H9 (cell line): ENCODE measurements at regions not wholly inside any gene's neighbourhood (a gene's known extent, or its start where the extent isn't known, plus 50 kb on each side); places are given as distances from the start of the nearest gene placed in this dataset.

Experiments
- DNase-seq: peaks from one replicate; pipeline ENCODE4 v3.0.0-alpha.2; 2017
- H2AFZ ChIP-seq: one replicate; pipeline ENCODE4 v1.6.1; 2013; ENCODE audit warnings: mild to moderate bottlenecking, low read length, control low read depth, moderate library complexity
- H2AK5ac ChIP-seq: 2 replicates; pipeline ENCODE4 v1.6.1; 2013; ENCODE audit warnings: low read length, control low read depth, mixed read lengths; ENCODE audit not compliant: insufficient read length
- H2BK120ac ChIP-seq: one replicate; pipeline ENCODE4 v1.6.1; 2013; ENCODE audit warnings: low read depth, mild to moderate bottlenecking, low read length, control low read depth, inconsistent platforms; ENCODE audit not compliant: poor library complexity, severe bottlenecking
- H2BK12ac ChIP-seq: 2 replicates; pipeline ENCODE4 v1.6.1; 2013; ENCODE audit warnings: low read length, control low read depth, mixed read lengths, low read depth; ENCODE audit not compliant: insufficient read length
- H2BK15ac ChIP-seq: 2 replicates; pipeline ENCODE4 v1.6.1; 2013; ENCODE audit warnings: low read depth, low read length, control low read depth
- H2BK20ac ChIP-seq: one replicate; pipeline ENCODE4 v1.6.1; 2013; ENCODE audit warnings: low read depth, mild to moderate bottlenecking, low read length, control low read depth, inconsistent platforms; ENCODE audit not compliant: poor library complexity, severe bottlenecking
- H2BK5ac ChIP-seq: 2 replicates; pipeline ENCODE4 v1.6.1; 2013; ENCODE audit warnings: low read length, control low read depth, mixed read lengths; ENCODE audit not compliant: insufficient read length
- H3K14ac ChIP-seq: 2 replicates; pipeline ENCODE4 v1.6.1; 2013; ENCODE audit warnings: low read length, control low read depth; ENCODE audit not compliant: insufficient read depth
- H3K18ac ChIP-seq: 2 replicates; pipeline ENCODE4 v1.6.1; 2013; ENCODE audit warnings: low read depth, mild to moderate bottlenecking, mixed read lengths, low read length, control low read depth; ENCODE audit not compliant: insufficient read length
- H3K23ac ChIP-seq: 2 replicates; pipeline ENCODE4 v1.6.1; 2013; ENCODE audit warnings: low read length, control low read depth, mixed read lengths, low read depth; ENCODE audit not compliant: insufficient read length
- H3K23me2 ChIP-seq: 2 replicates; pipeline ENCODE4 v1.6.1; 2013; ENCODE audit warnings: low read depth, mild to moderate bottlenecking, mixed read lengths, low read length, control low read depth; ENCODE audit not compliant: insufficient read length, poor library complexity, severe bottlenecking
- H3K27ac ChIP-seq: 2 replicates; pipeline ENCODE4 v1.5.1; 2013; ENCODE audit warnings: low read length, control low read depth, mixed read lengths, low read depth; ENCODE audit not compliant: insufficient read length
- H3K27me3 ChIP-seq: 2 replicates; pipeline ENCODE4 v1.6.1; 2013; ENCODE audit warnings: low read length, control low read depth, inconsistent platforms; ENCODE audit not compliant: insufficient read depth
- H3K4ac ChIP-seq: 2 replicates; pipeline ENCODE4 v1.6.1; 2013; ENCODE audit warnings: low read depth, mild to moderate bottlenecking, control low read depth, inconsistent platforms, low read length, moderate library complexity
- H3K4me1 ChIP-seq: 2 replicates; pipeline ENCODE4 v1.6.1; 2013; ENCODE audit warnings: low read length, control low read depth, inconsistent platforms; ENCODE audit not compliant: insufficient read depth
- H3K4me2 ChIP-seq: 2 replicates; pipeline ENCODE4 v1.6.1; 2013; ENCODE audit warnings: low read length, control low read depth, mixed read lengths; ENCODE audit not compliant: insufficient read length, insufficient read depth
- H3K56ac ChIP-seq: 2 replicates; pipeline ENCODE4 v1.6.1; 2013; ENCODE audit warnings: low read depth, mild to moderate bottlenecking, mixed read lengths, low read length, control low read depth; ENCODE audit not compliant: insufficient read length
- H3K79me1 ChIP-seq: 2 replicates; pipeline ENCODE4 v1.6.1; 2013; ENCODE audit warnings: low read depth, mild to moderate bottlenecking, moderate library complexity, low read length, control low read depth, inconsistent platforms; ENCODE audit not compliant: insufficient read depth, poor library complexity, severe bottlenecking
- H3K79me2 ChIP-seq: 2 replicates; pipeline ENCODE4 v1.6.1; 2013; ENCODE audit warnings: low read length, control low read depth, inconsistent platforms; ENCODE audit not compliant: insufficient read depth
- H3K9ac ChIP-seq: 2 replicates; pipeline ENCODE4 v1.6.1; 2013; ENCODE audit warnings: low read length, control low read depth, mixed read lengths; ENCODE audit not compliant: insufficient read length; ENCODE audit errors: extremely low read depth
- H3K9me3 ChIP-seq: one replicate; pipeline ENCODE4 v1.6.1; 2013; ENCODE audit warnings: low read depth, low read length, inconsistent platforms; ENCODE audit not compliant: control insufficient read depth
- H3T11ph ChIP-seq: one replicate; pipeline ENCODE4 v1.6.1; 2013; ENCODE audit warnings: mild to moderate bottlenecking, low read length, control low read depth, inconsistent platforms
- H4K20me1 ChIP-seq: one replicate; pipeline ENCODE4 v1.6.1; 2013; ENCODE audit not compliant: control insufficient read depth, insufficient read length, insufficient read depth
- H4K5ac ChIP-seq: 2 replicates; pipeline ENCODE4 v1.6.1; 2013; ENCODE audit warnings: low read depth, mild to moderate bottlenecking, mixed read lengths, low read length, control low read depth; ENCODE audit not compliant: insufficient read length
- H4K8ac ChIP-seq: replicated peaks from 2 replicates; pipeline ENCODE4 v1.6.1; 2013; ENCODE audit warnings: low read length, control low read depth, mixed read lengths, low read depth; ENCODE audit not compliant: insufficient read length
- H4K91ac ChIP-seq: 2 replicates; pipeline ENCODE4 v1.6.1; 2013; ENCODE audit warnings: low read depth, mild to moderate bottlenecking, moderate library complexity, mixed read lengths, low read length, control low read depth; ENCODE audit not compliant: insufficient read length
- H3K27ac Mint-ChIP-seq, 3 experiments: 2 replicates in 2 of 3; 3 replicates in 1 of 3; pipeline ENCODE4 v1.8.0; 2020 to 2021; ENCODE audit warnings: mixed read lengths in 3 of 3, mild to moderate bottlenecking in 1 of 3, moderate library complexity in 1 of 3
- H3K27me3 Mint-ChIP-seq: 2 replicates; pipeline ENCODE4 v1.8.0; 2021; ENCODE audit warnings: low read depth, mild to moderate bottlenecking, moderate library complexity, mixed read lengths
- H3K36me3 Mint-ChIP-seq, 3 experiments: 2 replicates in 2 of 3; 3 replicates in 1 of 3; pipeline ENCODE4 v1.8.0; 2020 to 2021; ENCODE audit warnings: low read depth in 3 of 3, mixed read lengths in 3 of 3; ENCODE audit not compliant: insufficient read depth in 1 of 3
- H3K4me1 Mint-ChIP-seq, 2 experiments: 2 replicates each; pipeline ENCODE4 v1.8.0; 2020; ENCODE audit warnings: mixed read lengths in 2 of 2
- H3K4me3 Mint-ChIP-seq, 2 experiments: 2 replicates in 1 of 2; 3 replicates in 1 of 2; pipeline ENCODE4 v1.8.0; 2020 to 2021; ENCODE audit warnings: mild to moderate bottlenecking in 2 of 2, mixed read lengths in 2 of 2, moderate library complexity in 1 of 2
- H3K9me3 Mint-ChIP-seq, 2 experiments: 2 replicates in 1 of 2; 3 replicates in 1 of 2; pipeline ENCODE4 v1.8.0; 2020; ENCODE audit warnings: mild to moderate bottlenecking in 2 of 2, mixed read lengths in 2 of 2, moderate library complexity in 1 of 2
- CTCF ChIP-seq: fragments of 200-600 bp; sonication (generic); conservative IDR thresholded peaks from 3 replicates; pipeline ENCODE4 v1.8.0; 2021; ENCODE audit warnings: antibody characterized with exemption, mild to moderate bottlenecking
- WGBS: extraction: QIAGEN DNeasy Blood & Tissue Kit; methylation state at CpG from one replicate; pipeline ENCODE4 v1.1.7; 2013; ENCODE audit warnings: missing lambda C conversion rate, low lambda C conversion rate, mixed read lengths; ENCODE audit not compliant: insufficient read length; ENCODE audit errors: extremely low coverage; 5-methylcytosine and 5-hydroxymethylcytosine counted together

- Mint-ChIP-seq H3K36me3 (no peaks in the 10 kb centered on the region), H3K4me1 (peaks cover 68% of the 10 kb centered on the region in 2 experiments), H3K27ac (no peak overlapping the region), H3K9me3 (no peaks in the 10 kb centered on the region), H3K27me3 (peaks cover 25% of the 10 kb centered on the region), H3K4me3 (no peak overlapping the region)
- H2BK20ac ChIP-seq, result no peak overlapping the region
- no CpG with 5 or more reads among the region's 24 CpGs for WGBS
- no peaks in the 10 kb centered on the region for H3K9me3 ChIP-seq
- H3T11ph ChIP-seq, result no peak overlapping the region
- H3K27me3 ChIP-seq, result no peaks in the 10 kb centered on the region
- no peak for DNase-seq
- no peaks in the 10 kb centered on the region for H3K79me2 ChIP-seq
- TF ChIP-seq CTCF, result no peak
- no peak overlapping the region for H4K91ac ChIP-seq
- H2BK120ac ChIP-seq, result no peak overlapping the region
- no peak overlapping the region for H2BK12ac ChIP-seq
- H3K23ac ChIP-seq, result no peak overlapping the region
- no peak overlapping the region for H3K4ac ChIP-seq
- H2BK5ac ChIP-seq, result no peak overlapping the region
- no peaks in the 10 kb centered on the region for H4K20me1 ChIP-seq
- H3K4me2 ChIP-seq, result no peak overlapping the region
- no peaks in the 10 kb centered on the region for H3K23me2 ChIP-seq
- H3K18ac ChIP-seq, result no peak overlapping the region
- no peak overlapping the region for H3K27ac ChIP-seq
- H3K4me1 ChIP-seq, result peaks cover 5% of the 10 kb centered on the region; the same call in 1 of the 2 replicates
- no peak overlapping the region for H3K56ac ChIP-seq
- no peak overlapping the region for H2AFZ ChIP-seq
- H2BK15ac ChIP-seq, result no peak overlapping the region
- no peak overlapping the region for H4K5ac ChIP-seq
- peak overlapping the region; percentile 27; the same call in 1 of the 2 replicates for H3K14ac ChIP-seq
- H4K8ac ChIP-seq, result no peak overlapping the region
- no peaks in the 10 kb centered on the region for H3K79me1 ChIP-seq
- no peak overlapping the region for H2AK5ac ChIP-seq
- H3K9ac ChIP-seq, result no peak overlapping the region
These were observed 143.0 kb downstream of the RPS24 start for GRCh38 chr10:78176320-78177317.
